Hematopoietic multipotent progenitor cell treated with erythropoietin and hydrocortisone succinate and interleukin-3 and kit ligand, for 17 days (in vitro differentiated cells): ENCODE measurements at regions not wholly inside any gene's neighbourhood (a gene's known extent, or its start where the extent isn't known, plus 50 kb on each side); places are given as distances from the start of the nearest gene placed in this dataset.
"Not testable (repeated sequence)": the region's sequence is repeated elsewhere in the genome, so short reads cannot be mapped to it uniquely, and the experiment has no call there.

ENCODE experiments used
- DNase-seq: peaks from one replicate; pipeline ENCODE4 v3.0.0-alpha.2; 2015; ENCODE audit warnings: low spot score

DNA sequence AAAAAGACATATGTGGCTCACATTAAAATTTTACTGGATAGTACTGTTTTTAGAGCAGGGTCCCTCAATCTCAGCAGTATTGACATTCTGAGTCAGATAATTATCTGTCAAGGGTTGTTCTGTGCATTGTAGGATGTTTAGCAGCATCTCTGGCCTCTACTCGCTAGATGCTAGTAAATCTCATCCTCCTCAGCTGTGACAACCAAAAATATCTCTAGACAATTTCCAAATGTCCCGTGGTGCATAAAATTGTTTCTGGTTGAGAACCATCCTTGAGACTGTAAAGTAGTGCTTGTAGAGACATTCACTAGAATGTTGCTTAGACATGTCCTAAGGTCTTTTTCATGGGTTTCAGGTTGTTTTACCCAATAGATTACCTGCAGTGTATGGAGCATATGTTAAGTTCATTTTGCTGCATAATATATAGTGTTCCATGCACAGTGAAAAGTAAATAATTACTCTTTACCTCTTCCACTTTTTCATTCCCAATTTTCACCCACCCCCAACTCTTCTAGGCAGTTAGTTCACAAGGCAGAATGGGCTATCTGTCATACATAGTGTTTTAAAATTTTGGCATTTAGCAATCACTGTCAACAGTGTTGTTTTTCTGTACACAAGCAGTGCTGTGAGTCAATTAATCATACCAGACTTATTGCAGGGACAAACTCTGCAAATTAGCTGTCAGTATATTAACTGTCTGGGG, 200.2 kb upstream of the SLC38A2 start:
- no peak for DNase-seq

DNA sequence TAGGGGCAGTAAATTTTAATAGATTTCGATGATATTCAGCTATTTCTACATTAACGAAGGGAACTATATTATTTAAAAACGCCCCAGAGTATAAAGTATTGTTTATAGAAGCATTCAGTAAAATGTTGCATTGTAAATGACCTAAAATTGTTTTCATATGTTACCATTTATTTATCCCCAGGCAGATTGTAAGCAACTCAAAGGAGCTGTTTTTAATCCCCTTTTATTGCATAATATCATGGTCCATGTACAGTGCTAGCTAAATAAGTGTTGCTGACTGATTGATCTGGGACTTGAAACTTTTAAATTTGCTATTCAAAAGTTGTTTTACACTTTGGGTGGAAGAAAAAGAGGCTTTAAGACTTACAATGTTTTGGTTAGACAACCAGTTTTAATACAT, 199.0 kb upstream of the SLC38A2 start:
- no peak for DNase-seq

DNA sequence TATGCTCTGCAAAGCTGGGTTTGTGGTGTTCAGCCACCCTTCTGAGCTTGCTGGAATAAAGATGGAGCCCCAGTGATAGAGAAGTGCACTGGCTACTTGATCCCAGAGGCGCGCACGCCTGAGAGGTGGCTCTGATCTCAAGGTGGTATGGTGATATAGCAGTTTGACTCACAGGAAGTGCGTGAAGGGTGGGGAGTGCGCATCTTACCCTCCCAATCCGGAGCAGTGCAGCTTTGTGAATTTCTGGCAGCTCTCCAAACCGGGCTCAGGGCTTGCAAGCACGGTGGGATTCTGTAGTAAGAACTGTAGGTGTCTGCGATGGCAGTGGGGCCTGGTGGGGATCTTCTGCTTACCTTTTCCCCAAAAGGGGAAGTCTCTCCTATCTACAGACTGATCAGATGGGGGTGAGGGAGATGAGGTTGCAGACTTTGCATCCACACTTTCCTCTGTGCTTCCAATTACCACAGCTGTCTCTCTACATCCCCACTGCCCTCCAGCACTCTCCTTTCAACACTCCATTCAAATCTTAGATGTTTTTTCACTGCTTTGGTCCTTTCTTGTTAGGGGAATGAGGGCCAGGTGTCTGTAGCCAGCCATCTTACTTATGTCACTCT, 197.4 kb upstream of the SLC38A2 start:
- DNase-seq, result no peak

DNA sequence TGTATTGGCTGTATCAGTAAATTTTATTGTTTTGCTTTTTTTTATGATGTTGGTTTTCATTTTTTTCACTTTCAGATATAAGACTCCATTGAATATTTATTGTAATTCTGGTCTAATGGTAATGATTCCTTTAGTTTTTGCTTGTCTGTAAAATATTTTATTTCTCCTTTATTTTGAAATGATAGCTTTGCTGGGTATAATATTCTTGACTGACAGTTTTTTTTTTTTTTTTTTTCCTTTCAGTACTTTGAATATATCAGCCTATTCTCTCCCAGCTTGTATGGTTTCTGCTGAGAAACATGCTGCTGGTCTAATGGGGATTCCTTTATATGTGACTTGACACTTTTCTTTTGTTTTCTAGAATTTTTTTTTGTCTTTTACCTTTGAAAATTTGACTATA, 195.1 kb upstream of the SLC38A2 start:
- no peak for DNase-seq

DNA sequence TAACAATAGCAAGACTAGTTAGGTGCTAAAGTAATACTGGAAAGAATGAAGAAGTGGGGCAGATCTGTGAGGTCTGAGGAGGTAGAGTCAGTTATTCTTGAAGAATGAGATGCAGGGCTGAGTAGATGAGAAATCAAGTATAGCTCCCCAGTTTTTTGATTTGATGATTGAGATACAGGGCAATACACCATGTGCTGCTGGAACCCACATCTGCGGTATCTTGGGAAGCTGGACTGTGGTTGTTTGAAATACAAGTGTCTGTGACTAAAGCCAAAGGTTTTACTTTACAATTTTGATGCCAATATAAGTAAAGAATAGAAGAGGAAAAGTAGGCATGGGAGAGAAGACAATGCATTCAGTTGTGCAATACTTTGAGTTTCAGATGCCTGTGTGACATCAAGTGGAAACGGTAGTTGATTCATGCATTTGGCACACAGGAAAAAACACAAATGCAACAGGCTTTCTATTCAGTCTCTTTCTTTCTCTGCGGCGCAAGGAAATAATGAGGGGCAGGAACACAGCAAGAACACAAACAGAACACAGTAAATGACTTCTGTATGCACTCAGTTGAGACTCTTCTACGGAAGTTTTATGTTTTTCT, 190.2 kb upstream of the SLC38A2 start:
- no peak for DNase-seq

DNA sequence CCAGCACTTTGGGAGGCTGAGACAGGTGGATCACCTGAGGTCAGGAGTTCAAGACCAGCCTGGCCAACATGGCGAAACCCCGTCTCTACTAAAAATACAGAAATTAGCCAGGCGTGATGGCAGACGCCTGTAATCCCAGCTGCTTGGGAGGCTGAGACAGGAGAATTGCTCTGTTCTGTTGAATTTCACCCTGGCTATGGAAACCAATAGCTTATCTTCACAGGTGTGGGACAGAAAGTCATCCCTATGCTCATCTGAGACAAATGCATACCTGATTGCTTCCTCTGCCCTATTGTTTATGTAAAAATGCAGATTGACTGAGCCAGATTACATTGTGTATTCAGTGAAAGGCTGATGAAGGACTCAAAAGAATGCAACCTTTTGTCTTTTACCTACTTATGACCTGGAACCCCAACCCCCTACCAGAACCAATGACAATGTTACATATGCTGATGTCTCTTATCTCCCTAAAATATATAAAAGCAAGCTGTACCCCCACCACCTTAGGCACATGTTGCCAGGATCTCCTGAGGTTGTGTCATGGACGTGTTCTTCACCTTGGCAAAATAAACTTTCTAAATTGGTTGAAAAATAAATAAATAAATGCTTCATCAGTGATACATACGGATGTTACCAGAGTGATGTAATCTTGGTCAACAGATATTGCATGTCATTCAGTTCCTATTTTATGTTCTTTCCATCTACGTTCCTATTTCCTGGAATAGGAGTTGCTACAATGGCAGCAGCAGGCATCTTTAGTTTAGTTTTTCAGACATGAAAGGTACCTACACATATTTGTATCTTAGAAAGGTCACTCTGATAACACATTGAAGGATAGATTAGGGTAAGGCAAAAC, 189.4 kb upstream of the SLC38A2 start:
- not testable (repeated sequence) for DNase-seq

DNA sequence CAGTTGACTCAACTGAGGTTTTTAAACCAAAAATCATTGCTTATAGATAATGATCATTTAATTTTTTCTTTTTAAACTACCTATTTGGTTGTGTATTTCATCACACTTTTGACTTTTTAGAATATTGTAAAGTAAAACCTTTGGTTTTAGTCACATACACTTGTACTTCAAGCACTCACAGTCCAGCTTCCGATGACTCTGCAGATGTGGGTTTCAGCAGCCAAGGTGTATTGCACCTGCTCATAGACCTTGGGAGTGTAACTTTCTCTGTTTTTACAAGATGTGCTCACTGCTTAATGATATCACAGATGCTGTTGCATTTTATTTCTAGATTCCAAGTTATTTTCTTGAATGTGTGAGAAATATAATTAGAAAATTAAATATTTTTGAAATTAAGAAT, 188.3 kb upstream of the SLC38A2 start:
- DNase-seq, result no peak

DNA sequence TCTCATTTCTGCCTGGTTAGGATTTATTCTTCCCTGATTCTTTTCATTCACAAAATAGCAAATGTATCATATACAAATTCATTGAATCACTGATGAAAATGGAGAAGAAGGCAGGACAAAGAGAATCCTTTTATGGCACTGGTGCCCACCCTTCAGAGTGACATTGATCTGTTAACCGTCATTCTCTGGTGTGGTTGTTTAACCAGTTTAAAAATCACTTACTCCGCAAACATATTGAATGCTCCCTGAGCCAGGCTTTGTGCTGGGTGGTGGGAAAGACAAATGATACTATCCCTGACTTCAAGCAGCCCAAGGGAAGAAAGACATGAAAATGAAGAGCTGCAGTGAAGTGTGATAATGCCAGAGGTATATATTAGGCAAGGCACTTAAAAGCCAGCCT, 187.5 kb upstream of the SLC38A2 start:
- DNase-seq, result no peak

DNA sequence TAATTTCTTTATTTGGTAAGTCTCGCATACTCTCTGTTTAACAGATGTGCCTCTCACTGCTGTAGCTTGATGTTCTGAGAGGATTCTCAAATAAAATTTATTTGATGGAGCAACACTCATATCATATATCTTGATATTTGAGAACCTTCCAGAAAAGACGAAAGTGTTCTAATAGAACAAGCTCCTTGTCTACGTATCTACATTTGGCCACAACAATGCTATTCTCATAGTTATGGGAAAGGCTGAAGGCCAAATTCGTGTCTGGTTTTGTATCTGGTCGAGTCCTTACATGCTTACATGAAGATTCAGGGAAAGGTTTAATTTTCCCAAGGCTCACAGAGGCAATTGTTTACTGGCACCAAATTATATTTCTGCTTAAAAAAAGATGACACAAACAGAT, 186.7 kb upstream of the SLC38A2 start:
- DNase-seq, result no peak

DNA sequence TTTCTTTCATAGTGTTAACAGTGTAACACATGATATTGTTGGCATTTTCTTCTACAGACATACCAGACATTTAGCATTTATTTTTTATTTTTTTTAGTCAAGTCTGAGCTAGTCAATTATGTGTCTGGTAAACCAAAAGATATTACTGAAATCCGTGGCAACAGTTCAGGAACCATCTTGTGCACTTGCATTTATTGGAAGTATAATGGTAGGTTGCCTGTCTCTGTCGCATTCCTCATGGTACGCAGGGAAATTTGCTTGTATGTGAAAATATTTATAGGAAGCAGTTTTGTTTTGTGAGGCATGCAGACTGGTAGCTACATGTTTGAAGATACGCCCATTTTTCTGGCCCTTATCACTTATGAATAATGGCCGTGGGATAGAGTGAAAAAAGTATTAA, 186.1 kb upstream of the SLC38A2 start:
- DNase-seq, result no peak

DNA sequence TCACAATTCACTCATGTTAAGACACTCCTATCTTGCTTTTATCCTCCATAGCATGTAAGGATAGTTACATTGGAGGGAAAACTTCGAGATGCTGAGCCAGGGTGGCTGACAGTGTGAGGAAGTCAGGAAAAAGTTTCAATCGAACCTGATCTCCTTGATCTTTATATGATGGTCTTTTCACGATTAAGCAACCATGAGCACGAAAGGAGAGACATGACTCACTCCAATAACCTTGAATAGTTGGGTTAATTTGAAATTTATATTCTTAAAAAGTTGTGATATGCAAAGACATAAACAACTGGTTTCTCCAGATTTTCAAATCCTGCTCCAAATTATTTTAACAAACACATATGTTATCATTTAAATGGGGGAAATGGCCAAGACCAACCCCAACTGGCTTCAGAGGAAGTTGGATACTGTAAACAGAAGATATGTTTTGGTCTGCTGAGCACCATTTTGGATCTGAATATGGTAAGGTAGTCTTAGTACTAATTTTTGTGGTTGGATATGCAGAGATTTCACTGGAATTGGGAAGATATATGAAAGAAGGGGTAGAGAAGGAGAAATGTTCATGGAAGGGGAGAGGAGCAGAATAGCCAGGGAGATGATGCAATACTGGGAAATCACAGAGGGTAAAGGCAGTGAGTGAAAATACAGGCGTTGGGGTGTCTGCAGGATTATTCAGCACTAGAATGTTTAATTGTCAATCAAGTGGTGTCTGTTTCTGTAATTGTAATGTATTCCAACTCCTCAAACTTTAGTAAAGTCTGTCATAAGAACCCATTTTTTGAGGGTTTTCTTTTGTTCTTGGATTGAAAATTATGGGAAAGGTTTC, 185.2 kb upstream of the SLC38A2 start:
- no peak for DNase-seq

DNA sequence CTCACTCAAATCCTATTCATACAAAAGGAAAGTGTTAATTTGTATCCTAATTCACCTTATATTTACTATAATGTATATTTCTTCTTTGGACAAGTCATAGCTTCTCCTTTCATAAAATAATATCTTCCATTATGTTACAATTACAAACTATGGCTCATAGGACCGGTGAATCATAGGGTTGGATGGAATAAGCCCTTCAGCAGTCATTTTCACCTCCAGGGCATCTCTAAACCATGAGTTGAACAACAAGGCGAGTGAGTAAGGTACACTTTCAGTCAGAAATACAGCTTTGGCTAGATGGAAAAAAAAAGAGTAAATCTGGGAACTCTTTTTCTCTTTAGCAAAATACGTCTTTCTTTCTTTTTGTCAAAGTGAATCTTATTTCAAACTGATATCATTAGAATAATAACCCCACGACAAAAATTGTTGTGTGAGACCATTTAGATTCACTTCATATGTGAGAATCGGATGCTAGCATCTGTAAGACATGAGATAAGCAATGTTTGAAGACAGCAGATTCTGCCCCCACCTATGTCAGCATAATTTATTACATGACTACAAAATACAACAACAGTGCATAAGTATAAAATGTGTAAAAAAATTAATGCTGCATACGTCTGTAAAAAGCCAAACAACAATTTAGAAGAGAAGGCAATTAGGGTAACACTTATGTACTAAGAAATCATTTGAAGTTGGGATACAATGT, 184.4 kb upstream of the SLC38A2 start:
- DNase-seq, result no peak

DNA sequence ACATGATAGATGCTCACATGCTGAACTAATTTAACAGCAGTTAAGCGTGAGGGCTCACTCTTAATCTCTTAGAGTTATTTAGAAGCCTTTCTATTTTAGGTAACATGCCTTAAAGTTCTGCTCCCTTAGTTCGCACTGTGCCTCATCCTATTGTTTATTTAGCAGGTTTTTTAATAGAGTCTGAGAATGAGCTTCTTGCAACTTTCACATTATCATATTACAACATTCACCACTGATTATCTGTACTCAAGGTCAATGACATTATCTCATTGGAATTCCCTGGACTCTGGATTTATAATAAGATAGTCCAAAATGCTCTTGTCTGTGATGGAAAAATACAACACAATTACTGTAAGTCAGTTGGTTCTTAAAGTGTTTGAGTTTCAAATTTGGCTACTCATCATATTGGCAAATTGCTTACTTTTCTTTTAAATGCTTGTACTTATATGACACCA, 183.6 kb upstream of the SLC38A2 start:
- no peak for DNase-seq

DNA sequence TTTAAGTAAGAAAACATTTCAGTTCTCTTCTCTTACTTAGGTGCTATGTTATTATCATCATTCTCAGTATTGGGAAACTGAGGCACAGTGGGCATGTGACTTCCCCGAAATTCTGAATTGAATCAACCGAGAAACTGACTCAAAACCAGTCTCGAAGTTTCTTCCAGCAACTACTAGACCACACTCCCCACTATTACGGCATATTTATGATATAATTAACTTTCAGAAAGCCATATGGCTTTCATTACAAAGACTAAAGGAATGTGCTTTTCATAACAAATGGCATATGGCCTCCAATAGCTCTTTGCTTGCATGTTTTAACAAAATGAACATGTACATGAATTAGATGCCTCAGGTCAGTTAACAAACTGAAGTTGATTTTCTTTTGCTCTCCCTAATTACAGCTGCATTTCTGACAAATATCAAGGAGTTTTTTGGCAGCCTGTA, 182.9 kb upstream of the SLC38A2 start:
- no peak for DNase-seq

DNA sequence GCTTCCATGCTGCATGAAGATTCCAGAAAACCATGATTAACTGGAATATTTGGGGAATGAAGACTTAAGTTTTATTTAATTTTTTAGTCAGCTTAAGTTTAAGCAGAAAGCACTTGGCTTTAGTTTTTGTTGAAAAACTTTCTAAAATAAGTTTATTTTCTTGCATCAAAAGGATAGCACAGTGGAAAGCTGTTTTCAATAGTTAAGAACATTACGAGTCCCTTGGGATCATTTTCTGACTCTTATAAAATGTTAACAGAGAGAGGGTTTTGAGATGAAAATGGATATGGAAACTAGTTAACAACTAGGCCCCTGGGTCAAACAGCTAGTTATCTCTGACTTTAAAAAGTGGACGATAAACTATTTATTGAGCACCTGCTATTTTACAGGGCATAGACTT, 181.9 kb upstream of the SLC38A2 start:
- no peak for DNase-seq

DNA sequence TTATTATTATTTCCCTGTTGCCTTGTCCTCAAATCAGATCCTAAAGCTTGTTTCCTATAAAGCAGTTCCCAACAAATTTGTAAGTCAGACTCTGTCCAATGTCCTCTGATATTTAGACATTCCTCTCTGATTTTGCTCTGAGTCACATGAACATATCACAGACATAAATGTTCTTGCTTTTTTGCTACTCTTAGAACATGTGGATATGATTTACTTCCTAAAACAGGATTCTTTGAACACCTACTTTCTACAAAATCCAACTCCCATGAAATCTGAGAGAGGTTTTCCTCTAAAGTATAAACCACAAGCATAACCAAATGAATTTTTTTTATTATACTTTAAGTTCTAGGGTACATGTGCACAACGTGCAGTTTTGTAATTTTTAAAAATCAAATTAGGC, 181.3 kb upstream of the SLC38A2 start:
- no peak for DNase-seq

DNA sequence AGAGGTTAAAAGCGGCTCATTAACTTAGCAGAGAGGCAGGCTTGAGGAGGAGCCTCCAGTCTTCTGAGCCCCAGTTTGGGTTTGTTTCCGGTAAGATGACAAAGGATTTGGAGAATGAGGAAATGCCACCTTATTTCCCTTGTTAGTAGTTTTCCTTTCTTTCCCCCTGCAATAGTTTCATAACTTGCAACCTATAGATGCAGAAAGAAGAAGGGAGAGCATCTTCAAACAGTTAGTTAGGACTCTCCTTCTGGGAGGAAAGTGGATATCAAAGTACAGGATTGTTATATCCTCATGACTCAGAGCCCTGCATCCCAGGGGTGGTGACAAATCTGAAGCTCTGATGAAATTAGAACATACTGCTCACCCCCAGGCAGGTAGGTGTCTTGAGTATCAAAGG, 180.7 kb upstream of the SLC38A2 start:
- no peak for DNase-seq

DNA sequence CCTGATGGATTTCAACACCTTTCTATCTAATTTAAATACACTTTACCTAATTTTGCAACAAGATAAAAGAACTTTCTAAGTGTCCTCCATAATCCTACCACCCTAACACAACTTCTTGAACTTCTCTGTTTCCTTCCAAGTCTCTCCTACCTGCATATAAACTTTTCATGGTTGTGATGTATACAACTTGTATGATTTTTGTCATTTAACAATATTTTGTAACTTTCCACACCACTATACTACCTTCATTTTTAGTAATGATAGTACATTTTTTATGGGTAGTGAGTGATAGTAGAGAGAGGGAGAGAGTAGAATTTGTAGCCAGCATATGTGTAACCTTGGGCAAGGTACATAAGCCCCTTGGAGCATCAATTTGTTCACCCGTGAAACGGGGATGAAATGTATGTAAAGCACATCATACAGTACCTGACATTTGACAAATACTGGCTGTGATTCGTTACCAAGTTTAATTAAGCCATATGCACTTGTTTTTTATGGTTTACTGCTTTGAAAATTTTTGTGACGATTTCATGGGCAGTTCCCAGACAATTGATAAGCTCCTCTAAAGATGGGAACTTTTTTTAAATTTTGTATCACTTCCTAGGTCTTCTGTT, 177.8 kb upstream of the SLC38A2 start:
- no peak for DNase-seq

DNA sequence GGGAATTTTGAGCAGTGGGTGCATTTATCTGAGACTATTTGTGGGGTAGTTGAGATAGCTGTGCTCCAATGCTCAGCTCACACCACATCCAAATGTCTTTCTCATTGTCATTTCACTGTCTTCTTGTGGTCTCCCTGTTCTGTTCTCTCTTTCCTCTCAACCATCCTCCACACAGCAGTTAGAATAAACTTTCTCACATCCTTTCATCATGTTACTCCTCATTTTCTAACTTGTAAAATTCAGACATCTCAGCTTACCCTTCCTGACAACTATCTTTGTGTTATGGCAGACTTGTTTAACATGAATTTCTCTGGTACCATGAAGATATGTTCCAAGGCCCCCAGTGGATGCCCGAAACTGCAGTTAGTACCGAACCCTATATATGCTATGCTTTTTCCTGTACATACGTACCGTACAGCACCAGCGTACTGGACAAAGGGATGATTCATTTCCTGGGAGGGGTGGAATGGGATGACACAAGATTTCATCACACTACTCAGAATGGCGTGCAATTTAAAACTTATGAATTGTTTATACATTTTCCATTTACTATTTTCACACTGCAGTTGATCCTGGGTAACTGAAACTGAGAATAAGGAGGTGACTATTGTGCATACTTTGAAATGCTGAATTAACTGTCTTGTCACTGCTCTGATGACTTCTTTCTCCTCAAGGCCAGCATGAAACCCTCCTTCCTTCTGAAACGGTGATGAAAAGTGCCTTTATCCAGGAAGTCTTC, 177.1 kb upstream of the SLC38A2 start:
- DNase-seq, result no peak

DNA sequence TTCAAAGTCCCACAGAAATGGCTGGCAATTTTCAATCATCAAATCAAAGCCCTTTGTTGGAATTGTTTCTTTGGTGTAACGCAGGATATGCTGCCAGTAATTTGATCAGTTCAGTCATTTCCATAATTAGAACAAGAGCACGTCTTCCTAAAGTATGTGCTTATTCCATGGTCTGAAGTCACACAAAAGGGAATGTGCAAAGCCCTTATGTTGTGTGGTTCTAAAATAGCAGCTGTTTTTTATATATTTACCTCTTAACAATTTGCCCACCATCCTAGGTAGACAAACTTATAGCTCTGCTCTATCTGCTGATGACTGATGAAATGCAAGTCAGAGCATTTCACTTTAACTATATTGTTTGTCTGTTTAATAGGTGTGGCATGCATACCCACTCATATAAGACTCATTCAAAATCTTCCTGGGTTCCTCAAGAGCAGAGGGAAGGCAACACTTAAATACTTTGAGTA, 176.1 kb upstream of the SLC38A2 start:
- DNase-seq, result no peak
